ENCODE measurements at regions not wholly inside any gene's neighbourhood (a gene's known extent, or its start where the extent isn't known, plus 50 kb on each side); places are given as distances from the start of the nearest gene placed in this dataset.

- Histone ChIP-seq H3F3A (ENCODE audit: insufficient read depth, low read depth) (no peaks in the 10 kb centered on the region), H3K9me2 (ENCODE audit: insufficient read depth) (peaks cover 4% of the 10 kb centered on the region; the same call in 1 of the 2 replicates), H3K4me1 (replicated peaks; ENCODE audit: insufficient read depth) (no peaks in the 10 kb centered on the region), H4K20me1 (ENCODE audit: insufficient read depth) (no peaks in the 10 kb centered on the region), H3K9me3 (ENCODE audit: insufficient read depth, low read depth) (no peaks in the 10 kb centered on the region), H3K27ac (no peak overlapping the region), H3K27me3 (ENCODE audit: insufficient read depth, low read depth) (no peaks in the 10 kb centered on the region), H3K36me3 (ENCODE audit: low read depth) (no peaks in the 10 kb centered on the region), H3K79me2 (ENCODE audit: low read depth) (no peaks in the 10 kb centered on the region), H2AFZ (no peak overlapping the region), H3K4me2 (no peak overlapping the region), H3K4me3 (no peak overlapping the region)
- DNase-seq = no peak
- CTCF ChIA-PET = no interaction called here
- BruUV-seq (replicated peaks) = no TSS peak
- intact Hi-C loops (cut with micrococcal nuclease; ENCODE audit: unreplicated experiment) = no loop called here
- TF ChIP-seq CTCF (conservative IDR thresholded peaks at IDR 0.05) (no peak), EZH2 (IDR thresholded peaks at IDR 0.05; ENCODE audit: low read depth) (no peak)
- POLR2A ChIA-PET (ENCODE audit: unreplicated experiment) = no interaction called here
Observed at GRCh38 chr7:32171248-32171647, 101.0 kb upstream of the PDE1C start.

- no peak overlapping the region for H3K27ac ChIP-seq
- peaks cover 2% of the 10 kb centered on the region; the same call in 1 of the 2 replicates for H3K9me2 ChIP-seq (ENCODE audit: insufficient read depth)
- H3K36me3 ChIP-seq (ENCODE audit: low read depth) = no peaks in the 10 kb centered on the region
- TF ChIP-seq EZH2 (IDR thresholded peaks at IDR 0.05; ENCODE audit: low read depth) = no peak
- TF ChIP-seq CTCF (conservative IDR thresholded peaks at IDR 0.05) = no peak
- DNase-seq = no peak
- no peaks in the 10 kb centered on the region for H3K9me3 ChIP-seq (ENCODE audit: insufficient read depth, low read depth)
- no peaks in the 10 kb centered on the region for H3F3A ChIP-seq (ENCODE audit: insufficient read depth, low read depth)
- BruUV-seq (replicated peaks) = no TSS peak
- no peak overlapping the region for H3K4me3 ChIP-seq
- no peak overlapping the region for H3K4me2 ChIP-seq
- H3K4me1 ChIP-seq (replicated peaks; ENCODE audit: insufficient read depth) = no peaks in the 10 kb centered on the region
- H3K27me3 ChIP-seq (ENCODE audit: insufficient read depth, low read depth) = no peaks in the 10 kb centered on the region
- ChIA-PET POLR2A (ENCODE audit: unreplicated experiment) (no interaction called here), CTCF (no interaction called here)
- H3K79me2 ChIP-seq (ENCODE audit: low read depth) = no peaks in the 10 kb centered on the region
- no peak overlapping the region for H2AFZ ChIP-seq
- intact Hi-C loops (cut with micrococcal nuclease; ENCODE audit: unreplicated experiment) = no loop called here
- no peaks in the 10 kb centered on the region for H4K20me1 ChIP-seq (ENCODE audit: insufficient read depth)
Observed at GRCh38 chr7:32170838-32171237, 100.6 kb upstream of the PDE1C start.

- H2AFZ ChIP-seq = no peak overlapping the region
- DNase-seq = no peak
- intact Hi-C loops (cut with micrococcal nuclease; ENCODE audit: unreplicated experiment) = no loop called here
- H3F3A ChIP-seq (ENCODE audit: insufficient read depth, low read depth) = no peaks in the 10 kb centered on the region
- H3K4me3 ChIP-seq = no peak overlapping the region
- H4K20me1 ChIP-seq (ENCODE audit: insufficient read depth) = no peaks in the 10 kb centered on the region
- no peaks in the 10 kb centered on the region for H3K36me3 ChIP-seq (ENCODE audit: low read depth)
- H3K79me2 ChIP-seq (ENCODE audit: low read depth) = no peaks in the 10 kb centered on the region
- no peaks in the 10 kb centered on the region for H3K27me3 ChIP-seq (ENCODE audit: insufficient read depth, low read depth)
- CTCF ChIA-PET = no interaction called here
- H3K27ac ChIP-seq = no peak overlapping the region
- TF ChIP-seq CTCF (conservative IDR thresholded peaks at IDR 0.05) = no peak
- no peak for TF ChIP-seq EZH2 (IDR thresholded peaks at IDR 0.05; ENCODE audit: low read depth)
- no peaks in the 10 kb centered on the region; the same call in 1 of the 2 replicates for H3K9me2 ChIP-seq (ENCODE audit: insufficient read depth)
- no peak overlapping the region for H3K4me2 ChIP-seq
- H3K4me1 ChIP-seq (replicated peaks; ENCODE audit: insufficient read depth) = no peaks in the 10 kb centered on the region
- no TSS peak for BruUV-seq (replicated peaks)
- H3K9me3 ChIP-seq (ENCODE audit: insufficient read depth, low read depth) = no peaks in the 10 kb centered on the region
- POLR2A ChIA-PET (ENCODE audit: unreplicated experiment) = no interaction called here
Observed at GRCh38 chr7:32169228-32169627, 99.0 kb upstream of the PDE1C start.
